ENCODE measurements at regions not wholly inside any gene's neighbourhood (a gene's known extent, or its start where the extent isn't known, plus 50 kb on each side); places are given as distances from the start of the nearest gene placed in this dataset.

DNA sequence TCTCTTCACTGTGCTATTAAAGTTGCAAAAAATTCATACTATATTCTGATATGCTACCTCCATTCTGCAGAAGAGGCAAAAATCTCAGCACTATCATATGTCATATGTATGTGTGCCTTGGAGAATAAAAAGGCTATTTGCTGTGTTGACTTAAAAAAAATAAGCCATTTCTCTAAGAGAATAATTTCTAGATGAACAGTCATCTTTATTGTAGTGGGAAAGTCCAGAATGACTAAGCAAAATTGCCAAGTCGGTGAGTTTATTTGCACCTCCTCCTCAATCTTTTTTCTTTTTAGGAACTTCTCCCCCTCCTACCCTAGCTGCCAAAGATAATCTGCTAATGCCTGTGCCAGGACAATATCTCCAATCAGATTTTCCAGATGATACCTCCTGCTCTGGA, 353.8 kb upstream of the FAR2 start:
- intact Hi-C loops (cut with micrococcal nuclease), result no loop called here
- no peak overlapping the region for H3K4me3 Mint-ChIP-seq
- H3K4me1 Mint-ChIP-seq, result no peaks in the 10 kb centered on the region
- no peaks in the 10 kb centered on the region for H3K9me3 Mint-ChIP-seq
- H3K36me3 Mint-ChIP-seq (ENCODE audit: low read depth), result no peaks in the 10 kb centered on the region
- DNase-seq, result no peak
- H3K27ac Mint-ChIP-seq, result no peak overlapping the region
- no peaks in the 10 kb centered on the region for H3K27me3 Mint-ChIP-seq

DNA sequence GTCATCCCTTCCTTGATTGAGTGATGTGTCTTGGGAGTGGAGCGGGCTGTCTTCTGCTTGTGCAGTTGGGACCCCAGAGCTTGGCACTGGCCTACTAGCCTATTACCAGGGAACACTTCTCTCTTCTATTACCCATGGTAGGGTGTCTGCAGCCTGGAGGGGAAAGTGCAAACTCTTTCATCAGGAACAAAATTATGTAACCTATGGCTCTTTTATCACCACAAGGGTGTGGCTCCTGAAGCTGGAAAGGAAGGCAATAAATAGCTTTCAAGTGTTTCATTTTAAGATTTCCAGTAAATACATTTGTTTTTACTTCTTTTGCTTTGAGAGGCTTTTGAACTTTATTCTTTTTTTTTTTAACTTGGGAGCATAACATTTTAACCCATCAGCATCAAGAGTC, 349.7 kb upstream of the FAR2 start:
- DNase-seq, result peak; percentile 26
- Mint-ChIP-seq H3K36me3 (ENCODE audit: low read depth) (no peaks in the 10 kb centered on the region), H3K27me3 (no peaks in the 10 kb centered on the region), H3K4me1 (no peaks in the 10 kb centered on the region), H3K27ac (no peak overlapping the region), H3K9me3 (no peaks in the 10 kb centered on the region), H3K4me3 (no peak overlapping the region)
- intact Hi-C loops (cut with micrococcal nuclease), result no loop called here

DNA sequence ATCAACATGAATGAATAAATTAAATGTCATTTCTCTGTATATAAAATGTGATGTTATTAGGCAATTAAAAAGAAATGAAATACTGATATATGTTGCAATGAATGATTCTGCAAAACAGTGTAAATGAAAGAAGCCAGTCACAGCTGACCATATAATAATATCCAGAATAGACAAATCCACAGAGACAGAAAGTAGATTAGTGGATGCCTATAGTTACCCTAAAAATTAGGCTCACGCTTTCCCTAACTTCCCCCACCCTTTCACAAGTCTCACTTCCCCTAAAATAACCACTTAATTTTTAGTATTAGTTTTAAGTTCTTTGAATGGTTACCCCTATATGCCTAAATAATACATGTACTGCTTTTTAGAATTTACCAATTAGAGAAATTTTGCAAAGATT, 348.9 kb upstream of the FAR2 start:
- H3K27me3 Mint-ChIP-seq, result no peaks in the 10 kb centered on the region
- intact Hi-C loops (cut with micrococcal nuclease), result no loop called here
- H3K36me3 Mint-ChIP-seq (ENCODE audit: low read depth), result no peaks in the 10 kb centered on the region
- H3K4me1 Mint-ChIP-seq, result no peaks in the 10 kb centered on the region
- no peaks in the 10 kb centered on the region for H3K9me3 Mint-ChIP-seq
- H3K27ac Mint-ChIP-seq, result no peak overlapping the region
- DNase-seq, result no peak
- no peak overlapping the region for H3K4me3 Mint-ChIP-seq

DNA sequence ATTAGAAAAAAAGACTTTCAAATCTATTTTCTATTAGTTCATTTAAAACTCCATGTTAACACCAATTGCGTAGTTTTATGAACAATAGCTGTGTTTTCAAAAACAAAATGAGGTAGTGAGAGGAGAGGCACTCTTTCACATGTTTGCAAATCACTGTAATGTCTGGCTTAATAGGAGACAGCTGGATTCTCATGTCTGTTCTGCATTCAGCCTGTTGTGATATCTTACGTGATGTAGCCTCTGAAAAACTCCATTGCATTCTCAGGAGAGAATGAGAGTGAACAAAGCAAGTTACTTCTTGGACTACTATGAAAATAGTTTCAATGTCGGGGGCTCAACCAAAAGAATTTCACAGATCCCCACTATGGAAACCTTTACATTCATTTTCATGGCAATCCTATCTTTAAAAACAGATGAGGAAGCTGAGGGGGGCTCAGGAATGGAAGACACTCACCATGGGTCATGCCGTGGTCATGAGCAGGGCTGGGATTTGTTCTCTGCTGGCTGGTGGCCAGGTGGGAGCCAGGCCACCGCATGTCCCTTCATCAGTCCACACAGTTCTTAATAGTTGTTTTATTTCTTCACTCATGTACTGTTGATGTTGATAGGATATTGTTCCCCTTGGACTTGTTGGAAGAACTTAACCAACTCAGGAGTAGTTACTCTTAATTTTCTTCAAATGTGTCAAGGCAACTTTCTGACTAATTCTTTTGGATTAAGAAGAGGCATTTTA, 346.2 kb upstream of the FAR2 start:
- DNase-seq, result no peak
- no peaks in the 10 kb centered on the region for H3K27me3 Mint-ChIP-seq
- no peaks in the 10 kb centered on the region for H3K36me3 Mint-ChIP-seq (ENCODE audit: low read depth)
- H3K9me3 Mint-ChIP-seq, result no peaks in the 10 kb centered on the region
- H3K4me1 Mint-ChIP-seq, result no peaks in the 10 kb centered on the region
- H3K27ac Mint-ChIP-seq, result no peak overlapping the region
- H3K4me3 Mint-ChIP-seq, result no peak overlapping the region
- intact Hi-C loops (cut with micrococcal nuclease), result no loop called here

- Mint-ChIP-seq H3K4me3 (no peak overlapping the region), H3K4me1 (no peaks in the 10 kb centered on the region), H3K27ac (no peak overlapping the region), H3K27me3 (no peaks in the 10 kb centered on the region), H3K9me3 (no peaks in the 10 kb centered on the region), H3K36me3 (ENCODE audit: low read depth) (no peaks in the 10 kb centered on the region)
- intact Hi-C loops (cut with micrococcal nuclease), result no loop called here
- no peak for DNase-seq
Measured at GRCh38 chr12:28807535-28807934, 341.5 kb upstream of the FAR2 start.

- no peaks in the 10 kb centered on the region for H3K27me3 Mint-ChIP-seq
Measured at GRCh38 chr12:28811457-28811856, 337.6 kb upstream of the FAR2 start.

DNA sequence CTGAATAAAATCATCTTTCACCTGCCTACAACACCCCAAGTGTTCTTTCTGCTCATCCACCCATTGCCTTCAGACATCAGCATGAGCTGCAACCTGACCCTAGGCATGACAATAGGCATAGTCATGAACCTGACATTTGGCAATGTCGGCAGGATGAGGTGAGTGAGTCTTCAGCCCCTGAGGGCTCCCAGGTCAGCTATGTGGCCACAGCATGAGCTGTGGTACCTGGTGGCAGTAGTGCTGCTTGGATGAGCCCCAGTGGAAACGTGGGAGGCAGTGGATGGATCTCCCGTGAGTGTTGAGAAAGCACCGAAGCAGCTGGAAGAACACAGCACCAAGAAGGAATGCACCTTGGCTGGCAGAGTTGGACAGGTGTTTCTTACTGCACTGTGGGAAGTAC, 334.8 kb upstream of the FAR2 start:
- Mint-ChIP-seq H3K4me1 (no peaks in the 10 kb centered on the region), H3K4me3 (no peak overlapping the region), H3K36me3 (ENCODE audit: low read depth) (no peaks in the 10 kb centered on the region), H3K9me3 (no peaks in the 10 kb centered on the region), H3K27ac (no peak overlapping the region), H3K27me3 (no peaks in the 10 kb centered on the region)
- intact Hi-C loops (cut with micrococcal nuclease), result no loop called here
- peak; percentile 42 for DNase-seq

More at GRCh38 chr12:28811457-28811856, 337.6 kb upstream of the FAR2 start:
- Mint-ChIP-seq H3K4me3 (no peak overlapping the region), H3K27ac (no peak overlapping the region), H3K9me3 (no peaks in the 10 kb centered on the region), H3K4me1 (no peaks in the 10 kb centered on the region), H3K36me3 (ENCODE audit: low read depth) (no peaks in the 10 kb centered on the region)
- no peak for DNase-seq
- intact Hi-C loops (cut with micrococcal nuclease), result no loop called here

GRCh38 chr12:28817524-28817923, 331.6 kb upstream of the FAR2 start:
- Mint-ChIP-seq H3K27ac (no peak overlapping the region), H3K4me3 (no peak overlapping the region)

GRCh38 chr12:28824193-28824846, 324.8 kb upstream of the FAR2 start:
- no peaks in the 10 kb centered on the region for H3K36me3 Mint-ChIP-seq (ENCODE audit: low read depth)
- no peaks in the 10 kb centered on the region for H3K27me3 Mint-ChIP-seq
- H3K4me1 Mint-ChIP-seq, result no peaks in the 10 kb centered on the region
- intact Hi-C loops (cut with micrococcal nuclease), result no loop called here
- H3K27ac Mint-ChIP-seq, result no peak overlapping the region
- no peaks in the 10 kb centered on the region for H3K9me3 Mint-ChIP-seq
- no peak for DNase-seq
- H3K4me3 Mint-ChIP-seq, result no peak overlapping the region

More at GRCh38 chr12:28817524-28817923, 331.6 kb upstream of the FAR2 start:
- no peaks in the 10 kb centered on the region for H3K9me3 Mint-ChIP-seq
- intact Hi-C loops (cut with micrococcal nuclease), result no loop called here
- H3K27me3 Mint-ChIP-seq, result no peaks in the 10 kb centered on the region
- DNase-seq, result no peak
- H3K4me1 Mint-ChIP-seq, result no peaks in the 10 kb centered on the region
- no peaks in the 10 kb centered on the region for H3K36me3 Mint-ChIP-seq (ENCODE audit: low read depth)

GRCh38 chr12:28824849-28825248, 324.2 kb upstream of the FAR2 start:
- H3K27me3 Mint-ChIP-seq, result no peaks in the 10 kb centered on the region
- no peak overlapping the region for H3K4me3 Mint-ChIP-seq
- no peaks in the 10 kb centered on the region for H3K4me1 Mint-ChIP-seq
- H3K27ac Mint-ChIP-seq, result no peak overlapping the region
- H3K9me3 Mint-ChIP-seq, result no peaks in the 10 kb centered on the region
- no peaks in the 10 kb centered on the region for H3K36me3 Mint-ChIP-seq (ENCODE audit: low read depth)
- no peak for DNase-seq
- intact Hi-C loops (cut with micrococcal nuclease), result no loop called here

GRCh38 chr12:28826766-28827165, 322.3 kb upstream of the FAR2 start:
- intact Hi-C loops (cut with micrococcal nuclease), result no loop called here
- no peak overlapping the region for H3K4me3 Mint-ChIP-seq
- no peaks in the 10 kb centered on the region for H3K9me3 Mint-ChIP-seq
- H3K27me3 Mint-ChIP-seq, result no peaks in the 10 kb centered on the region
- no peak for DNase-seq
- no peaks in the 10 kb centered on the region for H3K36me3 Mint-ChIP-seq (ENCODE audit: low read depth)
- no peak overlapping the region for H3K27ac Mint-ChIP-seq
- H3K4me1 Mint-ChIP-seq, result no peaks in the 10 kb centered on the region

DNA sequence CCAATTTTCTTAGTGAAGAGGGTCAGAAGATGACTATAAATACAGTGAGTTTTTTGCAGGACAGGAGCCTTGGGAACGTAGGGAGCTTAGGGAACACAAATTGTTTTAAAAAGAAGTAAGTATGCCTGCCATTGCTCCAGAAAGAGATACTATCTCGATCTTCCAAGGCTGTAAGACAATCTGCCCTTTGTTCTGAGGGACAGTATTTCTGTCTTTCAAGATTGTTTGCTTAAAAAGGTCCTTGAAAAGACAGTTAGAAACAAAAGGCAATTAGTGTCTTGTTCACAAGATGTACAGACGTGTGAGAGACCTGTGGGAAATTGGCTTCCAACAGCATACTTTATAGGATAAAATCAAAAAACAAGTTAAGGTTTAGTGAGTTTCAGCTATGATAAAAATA, 321.2 kb upstream of the FAR2 start:
- Mint-ChIP-seq H3K36me3 (ENCODE audit: low read depth) (no peaks in the 10 kb centered on the region), H3K9me3 (no peaks in the 10 kb centered on the region), H3K27me3 (no peaks in the 10 kb centered on the region), H3K4me1 (no peaks in the 10 kb centered on the region), H3K27ac (no peak overlapping the region), H3K4me3 (no peak overlapping the region)
- intact Hi-C loops (cut with micrococcal nuclease), result no loop called here
- DNase-seq, result no peak

DNA sequence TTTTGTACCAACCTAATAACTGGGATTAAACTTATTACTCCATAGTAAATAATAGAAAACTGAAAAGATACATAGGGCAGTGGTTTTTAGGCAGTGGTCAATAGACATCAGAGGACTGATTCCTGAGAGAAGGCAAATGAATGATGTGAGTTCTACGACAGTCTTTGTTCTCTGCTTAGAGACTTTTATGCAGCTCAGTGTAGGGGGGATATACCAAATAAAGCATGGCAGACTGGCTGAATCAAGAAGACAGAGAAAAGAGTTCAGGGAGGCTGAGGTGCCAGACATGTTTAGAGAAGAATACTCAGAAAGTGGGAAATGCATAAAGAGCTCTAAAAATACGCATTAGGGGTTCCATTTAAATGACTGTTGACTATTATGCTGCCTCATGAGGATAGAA, 320.8 kb upstream of the FAR2 start:
- DNase-seq, result no peak
- Mint-ChIP-seq H3K4me3 (no peak overlapping the region), H3K27me3 (no peaks in the 10 kb centered on the region), H3K27ac (no peak overlapping the region), H3K4me1 (no peaks in the 10 kb centered on the region), H3K9me3 (no peaks in the 10 kb centered on the region), H3K36me3 (ENCODE audit: low read depth) (no peaks in the 10 kb centered on the region)
- intact Hi-C loops (cut with micrococcal nuclease), result no loop called here

GRCh38 chr12:28830491-28830890, 318.6 kb upstream of the FAR2 start:
- Mint-ChIP-seq H3K4me3 (no peak overlapping the region), H3K27ac (no peak overlapping the region), H3K27me3 (no peaks in the 10 kb centered on the region), H3K9me3 (no peaks in the 10 kb centered on the region), H3K4me1 (no peaks in the 10 kb centered on the region), H3K36me3 (ENCODE audit: low read depth) (no peaks in the 10 kb centered on the region)
- DNase-seq, result no peak
- intact Hi-C loops (cut with micrococcal nuclease), result no loop called here

DNA sequence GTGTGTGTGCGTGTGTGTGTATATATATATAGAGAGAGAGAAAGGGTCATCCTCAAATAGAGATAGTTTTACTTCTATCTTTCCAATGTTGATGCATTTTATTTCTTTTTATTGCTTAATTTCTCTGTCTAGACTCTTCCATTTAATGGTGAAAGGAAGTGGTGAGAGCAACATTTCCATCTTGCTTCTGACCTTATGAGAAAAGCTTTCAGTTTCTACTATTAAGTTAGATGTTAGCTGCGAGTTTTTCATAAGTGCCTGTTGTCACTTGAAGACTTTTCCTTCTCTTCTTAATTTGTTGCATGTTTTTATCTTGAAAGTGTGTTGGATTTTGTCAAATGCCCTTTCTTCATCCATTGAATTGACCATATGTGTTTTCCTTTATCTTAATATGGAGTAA, 304.4 kb upstream of the FAR2 start:
- no peaks in the 10 kb centered on the region for H3K27me3 Mint-ChIP-seq
- H3K36me3 Mint-ChIP-seq (ENCODE audit: low read depth), result no peaks in the 10 kb centered on the region
- no peak overlapping the region for H3K27ac Mint-ChIP-seq
- H3K4me3 Mint-ChIP-seq, result no peak overlapping the region
- H3K9me3 Mint-ChIP-seq, result no peaks in the 10 kb centered on the region
- H3K4me1 Mint-ChIP-seq, result no peaks in the 10 kb centered on the region
- no peak for DNase-seq
- intact Hi-C loops (cut with micrococcal nuclease), result no loop called here
